Peyer's patch (tissue), 4 donors: ENCODE measurements at regions not wholly inside any gene's neighbourhood (a gene's known extent, or its start where the extent isn't known, plus 50 kb on each side); places are given as distances from the start of the nearest gene placed in this dataset.

Source experiments
- DNase-seq, 3 donors: peaks; one replicate each; pipeline ENCODE4 v3.0.0-alpha.2; 2017 to 2019
- H3K27ac ChIP-seq, 4 donors: fragments of 200-600 bp; sonication (generic); one replicate each; pipeline ENCODE4 v1.5.1; 2016 to 2019
- H3K27me3 ChIP-seq, 2 donors: fragments of 200-600 bp; sonication (generic); one replicate each; pipeline ENCODE4 v1.5.1; 2019
- H3K36me3 ChIP-seq, 3 donors: fragments of 200-600 bp; sonication (generic); one replicate each; pipeline ENCODE4 v1.5.1; 2016 to 2019
- H3K4me1 ChIP-seq, 4 donors: fragments of 200-600 bp; sonication (generic); one replicate each; pipeline ENCODE4 v1.5.1; 2016 to 2019
- H3K4me3 ChIP-seq, 4 donors: fragments of 200-600 bp; sonication (generic); 1 replicate in 3 of 4; 2 replicates in 1 of 4; pipeline ENCODE4 v1.5.1; 2016 to 2019; ENCODE audit warnings: mild to moderate bottlenecking in 1 of 4
- H3K9me3 ChIP-seq, 4 donors: fragments of 200-600 bp; sonication (generic); one replicate each; pipeline ENCODE4 v1.5.1; 2016 to 2019; ENCODE audit warnings: mild to moderate bottlenecking in 1 of 4
- CTCF ChIP-seq, 6 experiments: fragments of 450-650 bp in 4 of 6; fragments of 200-600 bp in 2 of 6; sonication (generic) in 1 of 6; IDR thresholded peaks; one replicate each; pipeline ENCODE4 v1.5.1; 2017 to 2019; ENCODE audit warnings: antibody characterized with exemption in 6 of 6, mild to moderate bottlenecking in 3 of 6, moderate library complexity in 1 of 6
- POLR2A ChIP-seq, 2 donors: fragments of 450-650 bp; IDR thresholded peaks; one replicate each; pipeline ENCODE4 v1.5.1; 2017; ENCODE audit warnings: antibody characterized with exemption in 2 of 2, mild to moderate bottlenecking in 2 of 2, moderate library complexity in 2 of 2

GRCh38 chr10:53572799-53573198, 800.2 kb upstream of the MBL2 start:
- Histone ChIP-seq H3K4me3 (no peak overlapping the region), H3K4me1 (no peaks in the 10 kb centered on the region), H3K36me3 (no peaks in the 10 kb centered on the region), H3K27me3 (no peaks in the 10 kb centered on the region), H3K9me3 (no peaks in the 10 kb centered on the region), H3K27ac (no peak overlapping the region)
- TF ChIP-seq CTCF (IDR thresholded peaks at IDR 0.05) (no peak), POLR2A (IDR thresholded peaks at IDR 0.05) (no peak)
- no peak for DNase-seq

GRCh38 chr10:53570221-53570620, 797.6 kb upstream of the MBL2 start:
- Histone ChIP-seq H3K36me3 (no peaks in the 10 kb centered on the region), H3K27me3 (no peaks in the 10 kb centered on the region), H3K9me3 (no peaks in the 10 kb centered on the region), H3K4me3 (no peak overlapping the region), H3K27ac (no peak overlapping the region), H3K4me1 (no peaks in the 10 kb centered on the region)
- DNase-seq = no peak
- TF ChIP-seq CTCF (IDR thresholded peaks at IDR 0.05) (no peak), POLR2A (IDR thresholded peaks at IDR 0.05) (no peak)

- Histone ChIP-seq H3K9me3 (no peaks in the 10 kb centered on the region), H3K27me3 (no peaks in the 10 kb centered on the region), H3K36me3 (no peaks in the 10 kb centered on the region), H3K27ac (no peak overlapping the region), H3K4me3 (no peak overlapping the region), H3K4me1 (no peaks in the 10 kb centered on the region)
- no peak for DNase-seq
- TF ChIP-seq POLR2A (IDR thresholded peaks at IDR 0.05) = no peak
- TF ChIP-seq CTCF (IDR thresholded peaks at IDR 0.05) = no peak
These were observed 796.9 kb upstream of the MBL2 start for GRCh38 chr10:53569455-53569854.

GRCh38 chr10:53548664-53549063, 776.1 kb upstream of the MBL2 start:
- H3K27me3 ChIP-seq = no peaks in the 10 kb centered on the region
- H3K36me3 ChIP-seq = no peaks in the 10 kb centered on the region
- H3K4me3 ChIP-seq = no peak overlapping the region
- H3K9me3 ChIP-seq = no peaks in the 10 kb centered on the region
- H3K27ac ChIP-seq = no peak overlapping the region
- H3K4me1 ChIP-seq = no peaks in the 10 kb centered on the region
- DNase-seq = no peak
- TF ChIP-seq CTCF (IDR thresholded peaks at IDR 0.05) (no peak), POLR2A (IDR thresholded peaks at IDR 0.05) (no peak)

- H3K9me3 ChIP-seq = no peaks in the 10 kb centered on the region
- no peak overlapping the region for H3K4me3 ChIP-seq
- H3K36me3 ChIP-seq = no peaks in the 10 kb centered on the region
- no peaks in the 10 kb centered on the region for H3K4me1 ChIP-seq
- DNase-seq = no peak
- no peaks in the 10 kb centered on the region for H3K27me3 ChIP-seq
- TF ChIP-seq POLR2A (IDR thresholded peaks at IDR 0.05) = no peak
- no peak for TF ChIP-seq CTCF (IDR thresholded peaks at IDR 0.05)
- H3K27ac ChIP-seq = no peak overlapping the region
These were observed 774.8 kb upstream of the MBL2 start for GRCh38 chr10:53547364-53547763.

GRCh38 chr10:53543410-53543809, 770.8 kb upstream of the MBL2 start:
- H3K4me3 ChIP-seq = no peak overlapping the region

More at GRCh38 chr10:53543410-53543809, 770.8 kb upstream of the MBL2 start:
- Histone ChIP-seq H3K9me3 (no peaks in the 10 kb centered on the region), H3K27ac (no peak overlapping the region), H3K27me3 (no peaks in the 10 kb centered on the region), H3K36me3 (no peaks in the 10 kb centered on the region), H3K4me1 (no peaks in the 10 kb centered on the region)
- TF ChIP-seq POLR2A (IDR thresholded peaks at IDR 0.05) = no peak
- no peak for TF ChIP-seq CTCF (IDR thresholded peaks at IDR 0.05)
- DNase-seq = no peak
